BE2C (cell line): ENCODE measurements at regions not wholly inside any gene's neighbourhood (a gene's known extent, or its start where the extent isn't known, plus 50 kb on each side); places are given as distances from the start of the nearest gene placed in this dataset.

Experiments used
- DNase-seq: peaks from one replicate; pipeline ENCODE4 v3.0.0-alpha.2; 2020
- H3K27me3 ChIP-seq: fragments of 250-450 bp; sonication (Bioruptor Pico); 2 replicates; pipeline ENCODE4 v1.5.1; 2020; ENCODE audit warnings: mild to moderate bottlenecking
- H3K36me3 ChIP-seq: fragments of 250-450 bp; sonication (Bioruptor Pico); 2 replicates; pipeline ENCODE4 v1.5.1; 2020; ENCODE audit warnings: mild to moderate bottlenecking
- H3K4me1 ChIP-seq: fragments of 250-450 bp; sonication (Bioruptor Pico); 2 replicates; pipeline ENCODE4 v1.5.1; 2020
- H3K4me3 ChIP-seq: 2 replicates; pipeline ENCODE4 v1.5.1; 2011; ENCODE audit warnings: low read depth, low read length
- H3K9me3 ChIP-seq: fragments of 250-450 bp; sonication (Bioruptor Pico); 2 replicates; pipeline ENCODE4 v1.5.1; 2020
- CTCF ChIP-seq: IDR thresholded peaks from 2 replicates; pipeline ENCODE4 v1.5.1; 2012; ENCODE audit warnings: mild to moderate bottlenecking, low read depth, low read length

GRCh38 chr19:28876609-28877123 is 336.3 kb downstream of the UQCRFS1 start:
- Histone ChIP-seq H3K9me3 (no peaks in the 10 kb centered on the region), H3K4me3 (no peak overlapping the region), H3K27me3 (no peaks in the 10 kb centered on the region), H3K36me3 (no peaks in the 10 kb centered on the region), H3K4me1 (no peaks in the 10 kb centered on the region)
- DNase-seq, result no peak
- no peak for TF ChIP-seq CTCF

- no peak for TF ChIP-seq CTCF
- H3K27me3 ChIP-seq, result no peaks in the 10 kb centered on the region
- DNase-seq, result no peak
Measured at GRCh38 chr19:28874742-28875141, 338.2 kb downstream of the UQCRFS1 start.

GRCh38 chr19:28873301-28873700 is 339.6 kb downstream of the UQCRFS1 start:
- no peaks in the 10 kb centered on the region for H3K9me3 ChIP-seq
- H3K27me3 ChIP-seq, result no peaks in the 10 kb centered on the region
- no peaks in the 10 kb centered on the region for H3K36me3 ChIP-seq
- no peaks in the 10 kb centered on the region for H3K4me1 ChIP-seq
- no peak for DNase-seq
- no peak overlapping the region for H3K4me3 ChIP-seq
- TF ChIP-seq CTCF, result no peak

More at GRCh38 chr19:28874742-28875141, 338.2 kb downstream of the UQCRFS1 start:
- H3K4me1 ChIP-seq, result no peaks in the 10 kb centered on the region
- H3K4me3 ChIP-seq, result no peak overlapping the region
- no peaks in the 10 kb centered on the region for H3K9me3 ChIP-seq
- H3K36me3 ChIP-seq, result no peaks in the 10 kb centered on the region

- no peak for TF ChIP-seq CTCF
- H3K27me3 ChIP-seq, result no peaks in the 10 kb centered on the region
- no peak overlapping the region for H3K4me3 ChIP-seq
- no peaks in the 10 kb centered on the region for H3K36me3 ChIP-seq
- no peaks in the 10 kb centered on the region for H3K4me1 ChIP-seq
- DNase-seq, result no peak
- H3K9me3 ChIP-seq, result no peaks in the 10 kb centered on the region
Measured at GRCh38 chr19:28871099-28871725, 341.7 kb downstream of the UQCRFS1 start.

GRCh38 chr19:28869459-28869858 is 343.5 kb downstream of the UQCRFS1 start:
- H3K9me3 ChIP-seq, result no peaks in the 10 kb centered on the region
- no peaks in the 10 kb centered on the region for H3K27me3 ChIP-seq
- DNase-seq, result no peak
- H3K4me3 ChIP-seq, result no peak overlapping the region
- H3K36me3 ChIP-seq, result no peaks in the 10 kb centered on the region
- H3K4me1 ChIP-seq, result no peaks in the 10 kb centered on the region
- no peak for TF ChIP-seq CTCF

- Histone ChIP-seq H3K4me3 (no peak overlapping the region), H3K9me3 (no peaks in the 10 kb centered on the region), H3K36me3 (no peaks in the 10 kb centered on the region), H3K27me3 (no peaks in the 10 kb centered on the region), H3K4me1 (no peaks in the 10 kb centered on the region)
- DNase-seq, result no peak
- no peak for TF ChIP-seq CTCF
Measured at GRCh38 chr19:28868836-28869235, 344.1 kb downstream of the UQCRFS1 start.
